Peyer's patch (tissue), 4 donors: ENCODE measurements at regions not wholly inside any gene's neighbourhood (a gene's known extent, or its start where the extent isn't known, plus 50 kb on each side); places are given as distances from the start of the nearest gene placed in this dataset.

Experiments used
- POLR2A ChIP-seq, 2 donors: fragments of 450-650 bp; IDR thresholded peaks; one replicate each; pipeline ENCODE4 v1.5.1; 2017; ENCODE audit warnings: antibody characterized with exemption in 2 of 2, mild to moderate bottlenecking in 2 of 2, moderate library complexity in 2 of 2
- TF ChIP-seq, protein P1 (sequence below), 6 experiments: fragments of 450-650 bp in 4 of 6; fragments of 200-600 bp in 2 of 6; sonication (generic) in 1 of 6; IDR thresholded peaks; one replicate each; pipeline ENCODE4 v1.5.1; 2017 to 2019; ENCODE audit warnings: antibody characterized with exemption in 6 of 6, mild to moderate bottlenecking in 3 of 6, moderate library complexity in 1 of 6

DNA sequence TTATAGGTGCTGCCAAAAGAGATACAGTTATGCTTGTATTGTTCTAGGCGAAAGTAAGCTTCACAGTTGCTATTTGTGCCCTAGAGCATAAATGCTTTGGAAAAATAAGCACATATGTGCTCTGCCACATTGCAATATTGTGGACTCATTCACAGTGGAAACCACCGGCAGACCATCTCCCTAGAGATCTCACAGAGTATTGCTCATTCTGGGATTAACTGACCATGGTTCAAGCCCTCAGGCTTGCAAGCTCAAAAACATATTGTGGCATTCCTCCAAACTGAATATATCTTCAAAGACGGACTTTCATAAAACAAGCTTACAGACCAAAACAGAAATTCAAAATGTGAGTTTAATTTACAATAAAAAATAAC, 158.2 kb upstream of the CCDC150 start:
- TF ChIP-seq, protein P1, sequence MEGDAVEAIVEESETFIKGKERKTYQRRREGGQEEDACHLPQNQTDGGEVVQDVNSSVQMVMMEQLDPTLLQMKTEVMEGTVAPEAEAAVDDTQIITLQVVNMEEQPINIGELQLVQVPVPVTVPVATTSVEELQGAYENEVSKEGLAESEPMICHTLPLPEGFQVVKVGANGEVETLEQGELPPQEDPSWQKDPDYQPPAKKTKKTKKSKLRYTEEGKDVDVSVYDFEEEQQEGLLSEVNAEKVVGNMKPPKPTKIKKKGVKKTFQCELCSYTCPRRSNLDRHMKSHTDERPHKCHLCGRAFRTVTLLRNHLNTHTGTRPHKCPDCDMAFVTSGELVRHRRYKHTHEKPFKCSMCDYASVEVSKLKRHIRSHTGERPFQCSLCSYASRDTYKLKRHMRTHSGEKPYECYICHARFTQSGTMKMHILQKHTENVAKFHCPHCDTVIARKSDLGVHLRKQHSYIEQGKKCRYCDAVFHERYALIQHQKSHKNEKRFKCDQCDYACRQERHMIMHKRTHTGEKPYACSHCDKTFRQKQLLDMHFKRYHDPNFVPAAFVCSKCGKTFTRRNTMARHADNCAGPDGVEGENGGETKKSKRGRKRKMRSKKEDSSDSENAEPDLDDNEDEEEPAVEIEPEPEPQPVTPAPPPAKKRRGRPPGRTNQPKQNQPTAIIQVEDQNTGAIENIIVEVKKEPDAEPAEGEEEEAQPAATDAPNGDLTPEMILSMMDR (IDR thresholded peaks at IDR 0.05): no peak
- no peak for TF ChIP-seq POLR2A (IDR thresholded peaks at IDR 0.05)
